HG02884 (cell line): ENCODE measurements at regions not wholly inside any gene's neighbourhood (a gene's known extent, or its start where the extent isn't known, plus 50 kb on each side); places are given as distances from the start of the nearest gene placed in this dataset.
"Not testable (repeated sequence)": the region's sequence is repeated elsewhere in the genome, so short reads cannot be mapped to it uniquely, and the experiment has no call there.

Experiments
- ATAC-seq: cut with Tn5 transposase; IDR thresholded peaks from one replicate; pipeline ENCODE4 v1.9.1; 2021; ENCODE audit warnings: mild to moderate bottlenecking, moderate library complexity; ENCODE audit not compliant: unreplicated experiment

- no peak for ATAC-seq
These were observed 178.4 kb downstream of the PSMG1 start for GRCh38 chr21:39004634-39005501.

GRCh38 chr21:39003982-39004633 lies 179.1 kb downstream of the PSMG1 start:
- no peak for ATAC-seq

- no peak for ATAC-seq
These were observed 181.9 kb downstream of the PSMG1 start for GRCh38 chr21:39001341-39001740.

- ATAC-seq: no peak
These were observed 182.8 kb downstream of the PSMG1 start for GRCh38 chr21:39000496-39000895.

- ATAC-seq: no peak
These were observed 184.1 kb downstream of the PSMG1 start for GRCh38 chr21:38999161-38999560.

GRCh38 chr21:38998281-38998680 lies 185.0 kb downstream of the PSMG1 start:
- not testable (repeated sequence) for ATAC-seq

GRCh38 chr21:38997843-38998175 lies 185.4 kb downstream of the PSMG1 start:
- ATAC-seq: not testable (repeated sequence)

GRCh38 chr21:38997051-38997842 lies 186.0 kb downstream of the PSMG1 start:
- no peak for ATAC-seq

- no peak for ATAC-seq
These were observed 186.9 kb downstream of the PSMG1 start for GRCh38 chr21:38996355-38996754.

GRCh38 chr21:38995731-38996130 lies 187.5 kb downstream of the PSMG1 start:
- no peak for ATAC-seq

- ATAC-seq: no peak
These were observed 188.1 kb downstream of the PSMG1 start for GRCh38 chr21:38995071-38995669.

GRCh38 chr21:38994042-38994441 lies 188.3 kb downstream of the ETS2 start:
- no peak for ATAC-seq

- ATAC-seq: no peak
These were observed 187.8 kb downstream of the ETS2 start for GRCh38 chr21:38993561-38993960.

GRCh38 chr21:38992737-38993136 lies 187.0 kb downstream of the ETS2 start:
- no peak for ATAC-seq

GRCh38 chr21:38990424-38990794 lies 184.7 kb downstream of the ETS2 start:
- ATAC-seq: no peak

- ATAC-seq: no peak
These were observed 184.2 kb downstream of the ETS2 start for GRCh38 chr21:38989745-38990423.

- no peak for ATAC-seq
These were observed 183.6 kb downstream of the ETS2 start for GRCh38 chr21:38989379-38989744.

GRCh38 chr21:38988509-38989378 lies 183.0 kb downstream of the ETS2 start:
- ATAC-seq: no peak

- no peak for ATAC-seq
These were observed 182.1 kb downstream of the ETS2 start for GRCh38 chr21:38987633-38988508.
